Upper lobe of left lung (tissue), 6 donors: ENCODE measurements at regions not wholly inside any gene's neighbourhood (a gene's known extent, or its start where the extent isn't known, plus 50 kb on each side); places are given as distances from the start of the nearest gene placed in this dataset.

ENCODE experiments used
- ATAC-seq, 2 donors: fragments of 200-7000 bp; cut with Tn5 transposase; one replicate each; pipeline ENCODE4 v1.9.1; 2022; ENCODE audit warnings: mild to moderate bottlenecking in 2 of 2, moderate library complexity in 2 of 2; ENCODE audit not compliant: low FRiP score in 2 of 2
- DNase-seq, 2 donors: peaks; one replicate each; pipeline ENCODE4 v3.0.0-alpha.2; 2019 to 2020
- H3K27ac ChIP-seq, 4 donors: fragments of 200-600 bp; sonication (generic); one replicate each; pipeline ENCODE4 v1.5.1; 2016 to 2019
- H3K27me3 ChIP-seq, 4 donors: fragments of 200-600 bp; sonication (generic); one replicate each; pipeline ENCODE4 v1.5.1; 2017 to 2019
- H3K36me3 ChIP-seq, 4 donors: fragments of 200-600 bp; sonication (generic); one replicate each; pipeline ENCODE4 v1.5.1; 2016 to 2019
- H3K4me1 ChIP-seq, 4 donors: fragments of 200-600 bp; sonication (generic); one replicate each; pipeline ENCODE4 v1.5.1; 2018 to 2019
- H3K4me3 ChIP-seq, 4 donors: fragments of 200-600 bp; sonication (generic); one replicate each; pipeline ENCODE4 v1.5.1; 2017 to 2019; ENCODE audit warnings: mild to moderate bottlenecking in 2 of 4, moderate library complexity in 1 of 4
- H3K9me3 ChIP-seq, 4 donors: fragments of 200-600 bp; sonication (generic); one replicate each; pipeline ENCODE4 v1.5.1; 2018 to 2019
- CTCF ChIP-seq, 6 experiments: fragments of 450-650 bp in 4 of 6; fragments of 200-600 bp in 2 of 6; sonication (generic) in 2 of 6; IDR thresholded peaks; one replicate each; pipeline ENCODE4 v1.5.1; 2016 to 2019; ENCODE audit warnings: antibody characterized with exemption in 6 of 6
- EP300 ChIP-seq, 4 donors: sonication (generic); formaldehyde crosslinking; IDR thresholded peaks; one replicate each; pipeline ENCODE4 v1.5.1; 2017; ENCODE audit warnings: antibody characterized with exemption in 4 of 4, control low read depth in 2 of 4
- POLR2A ChIP-seq, 4 donors: fragments of 450-650 bp; IDR thresholded peaks; one replicate each; pipeline ENCODE4 v1.5.1; 2016 to 2017; ENCODE audit warnings: antibody characterized with exemption in 4 of 4, mild to moderate bottlenecking in 2 of 4
- POLR2AphosphoS5 ChIP-seq, 2 donors: sonication (generic); formaldehyde crosslinking; IDR thresholded peaks; one replicate each; pipeline ENCODE4 v1.5.1; 2017; ENCODE audit warnings: antibody characterized with exemption in 2 of 2
- WGBS, 2 donors: methylation state at CpG; one replicate each; pipeline ENCODE4 v1.1.5; 2017 to 2018; 5-methylcytosine and 5-hydroxymethylcytosine counted together
- donor health status: DM: no; HTN: no; CAD: no; lungs with moderate emphysema.
- donor health status: DM: no; HTN: yes; CAD: no; lungs with severe emphysema.

DNA sequence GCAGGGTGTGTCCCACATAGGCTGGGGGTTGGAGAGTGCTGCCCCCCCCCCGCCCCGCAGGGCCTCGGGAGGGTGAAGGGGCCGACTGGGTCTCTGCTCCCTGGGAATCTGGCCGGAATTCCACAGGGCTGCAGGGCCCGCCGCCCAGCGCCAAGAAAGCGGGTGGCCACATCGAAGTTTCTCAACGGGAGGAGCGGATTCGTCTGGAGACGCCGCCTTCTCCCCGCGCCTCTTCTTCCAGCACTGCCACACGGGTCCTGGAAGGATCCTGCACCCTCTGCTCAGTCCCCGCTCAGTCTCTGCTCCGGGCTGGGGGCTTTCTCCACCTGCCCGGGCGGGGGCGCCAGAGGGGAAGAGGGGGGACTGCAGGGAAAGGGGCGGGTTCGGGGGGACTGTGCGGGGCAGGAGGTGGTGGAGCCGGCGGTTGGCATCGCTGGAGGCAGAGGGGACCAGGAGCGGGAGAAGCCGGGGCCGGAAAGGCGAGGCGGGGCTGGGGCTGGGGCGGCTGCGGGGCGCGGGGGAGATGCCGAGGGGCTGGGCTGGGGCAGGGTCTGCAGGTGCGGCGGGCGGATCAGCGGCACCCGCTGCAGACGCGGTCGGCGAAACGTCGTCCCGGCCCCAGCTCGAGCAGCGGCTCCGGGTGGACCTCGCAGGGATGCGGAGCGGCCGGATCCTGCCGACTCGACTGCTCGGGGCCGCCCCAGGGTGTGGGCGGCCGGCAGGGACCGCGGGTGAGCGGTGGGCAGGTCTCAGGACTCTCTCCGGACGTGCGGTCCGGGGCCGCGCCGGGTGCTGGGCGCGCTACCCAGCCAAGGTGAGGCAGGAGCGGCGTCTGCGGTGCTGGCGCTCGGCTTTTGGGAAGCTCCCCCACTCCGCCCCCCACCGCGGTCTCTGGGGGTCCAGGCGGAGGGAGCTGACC, 811.4 kb upstream of the TMEM132C start:
- Histone ChIP-seq H3K27ac (no peak overlapping the region), H3K4me1 (peaks cover 0 to 11% (median 4%) of the 10 kb centered on the region in 4 donors), H3K36me3 (no peaks in the 10 kb centered on the region), H3K9me3 (no peaks in the 10 kb centered on the region), H3K27me3 (peaks cover 0 to 21% (median 10%) of the 10 kb centered on the region in 4 donors), H3K4me3 (peak overlapping the region in 1 of 4 donors; percentile 5)
- peak in 1 of 2 donors; percentile 78 for DNase-seq
- ATAC-seq: peak in 1 of 2 donors; percentile 11
- 4% methylated on average over 59 of the region's 85 CpGs; no CpG with 5 or more reads in 1 of the 2 donors for WGBS, 2 donors
- TF ChIP-seq POLR2AphosphoS5 (IDR thresholded peaks at IDR 0.05): no peak
- TF ChIP-seq POLR2A (IDR thresholded peaks at IDR 0.05): no peak
- TF ChIP-seq EP300 (IDR thresholded peaks at IDR 0.05): no peak
- no peak for TF ChIP-seq CTCF (IDR thresholded peaks at IDR 0.05)

- no peaks in the 10 kb centered on the region for H3K36me3 ChIP-seq
- H3K27ac ChIP-seq: no peak overlapping the region
- DNase-seq (no peak), ATAC-seq (no peak)
- H3K27me3 ChIP-seq: peaks cover 0 to 21% (median 10%) of the 10 kb centered on the region in 4 donors
- peaks cover 0 to 11% (median 4%) of the 10 kb centered on the region in 4 donors for H3K4me1 ChIP-seq
- WGBS, 2 donors: 69 to 80% methylated on average over 5 of the region's 5 CpGs
- no peak overlapping the region for H3K4me3 ChIP-seq
- no peaks in the 10 kb centered on the region for H3K9me3 ChIP-seq
- TF ChIP-seq EP300 (IDR thresholded peaks at IDR 0.05) (no peak), CTCF (IDR thresholded peaks at IDR 0.05) (no peak), POLR2AphosphoS5 (IDR thresholded peaks at IDR 0.05) (no peak), POLR2A (IDR thresholded peaks at IDR 0.05) (no peak)
Measured at GRCh38 chr12:127457726-127458125, 809.2 kb upstream of the TMEM132C start.

GRCh38 chr12:127459166-127459565, 807.8 kb upstream of the TMEM132C start:
- Histone ChIP-seq H3K27me3 (peaks cover 0 to 19% (median 10%) of the 10 kb centered on the region in 4 donors), H3K9me3 (no peaks in the 10 kb centered on the region), H3K4me3 (no peak overlapping the region), H3K27ac (no peak overlapping the region), H3K4me1 (peaks cover 0 to 11% (median 4%) of the 10 kb centered on the region in 4 donors), H3K36me3 (no peaks in the 10 kb centered on the region)
- ATAC-seq (no peak), DNase-seq (no peak)
- WGBS, 2 donors: 66 to 79% methylated on average over 2 of the region's 2 CpGs
- TF ChIP-seq CTCF (IDR thresholded peaks at IDR 0.05) (no peak), POLR2AphosphoS5 (IDR thresholded peaks at IDR 0.05) (no peak), POLR2A (IDR thresholded peaks at IDR 0.05) (no peak), EP300 (IDR thresholded peaks at IDR 0.05) (no peak)

DNA sequence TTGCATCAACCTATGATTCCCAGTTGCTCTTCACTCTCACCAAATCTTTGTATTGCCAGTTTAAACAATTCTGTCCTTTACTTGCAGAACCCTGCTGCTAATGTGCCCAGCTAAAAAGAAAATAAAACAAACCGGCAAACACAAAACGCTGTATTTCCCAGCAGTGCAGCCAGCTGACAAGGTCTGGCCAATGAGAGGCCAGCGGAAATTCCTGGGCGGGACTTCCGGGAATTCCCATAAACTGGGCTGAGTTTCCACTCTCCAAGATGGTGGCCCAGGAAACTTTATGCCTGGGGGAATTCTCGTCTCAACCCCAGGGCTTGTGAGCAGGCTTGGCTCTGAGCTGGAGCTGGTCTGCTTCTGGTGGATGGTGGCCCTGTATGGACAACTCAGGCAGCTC, 807.3 kb upstream of the TMEM132C start:
- ATAC-seq (no peak), DNase-seq (no peak)
- Histone ChIP-seq H3K4me3 (no peak overlapping the region), H3K36me3 (no peaks in the 10 kb centered on the region), H3K4me1 (peaks cover 0 to 11% (median 4%) of the 10 kb centered on the region in 4 donors), H3K27me3 (peaks cover 0 to 15% (median 10%) of the 10 kb centered on the region in 4 donors), H3K27ac (no peak overlapping the region), H3K9me3 (no peaks in the 10 kb centered on the region)
- no peak for TF ChIP-seq EP300 (IDR thresholded peaks at IDR 0.05)
- WGBS, 2 donors: 85 to 86% methylated on average over 5 to 6 of the region's 6 CpGs

- Histone ChIP-seq H3K36me3 (no peaks in the 10 kb centered on the region), H3K9me3 (no peaks in the 10 kb centered on the region), H3K4me1 (no peaks in the 10 kb centered on the region), H3K4me3 (no peak overlapping the region), H3K27ac (no peak overlapping the region), H3K27me3 (no peaks in the 10 kb centered on the region)
- DNase-seq: no peak
- TF ChIP-seq POLR2A (IDR thresholded peaks at IDR 0.05) (no peak), EP300 (IDR thresholded peaks at IDR 0.05) (no peak), POLR2AphosphoS5 (IDR thresholded peaks at IDR 0.05) (no peak), CTCF (IDR thresholded peaks at IDR 0.05) (no peak)
- 88 to 92% methylated on average over 1 of the region's 1 CpG for WGBS, 2 donors
- no peak for ATAC-seq
Measured at GRCh38 chr12:127463237-127463636, 803.7 kb upstream of the TMEM132C start.
